Adrenal gland (tissue), 9 donors: ENCODE measurements at regions not wholly inside any gene's neighbourhood (a gene's known extent, or its start where the extent isn't known, plus 50 kb on each side); places are given as distances from the start of the nearest gene placed in this dataset.

Experiments used
- DNase-seq, 7 donors: peaks; one replicate each; pipeline ENCODE4 v3.0.0-alpha.2; 2019 to 2020
- H3K27ac ChIP-seq, 5 donors: fragments of 200-600 bp; sonication (generic) in 4 of 5; 1 replicate in 3 of 5; 2 replicates in 2 of 5; pipeline versions ENCODE4 v1.5.1 to v1.8.0; 2016 to 2020; ENCODE audit warnings: mild to moderate bottlenecking in 1 of 5
- H3K27me3 ChIP-seq: fragments of 200-600 bp; 2 replicates; pipeline ENCODE4 v1.8.0; 2021
- H3K36me3 ChIP-seq, 2 donors: fragments of 200-600 bp; replicated peaks in 1 of 2; 1 replicate in 1 of 2; 2 replicates in 1 of 2; pipeline versions ENCODE4 v1.5.1 to v1.8.0; 2018 to 2022
- H3K4me1 ChIP-seq, 2 donors: fragments of 200-600 bp; replicated peaks in 1 of 2; 1 replicate in 1 of 2; 2 replicates in 1 of 2; pipeline versions ENCODE4 v1.5.1 to v1.8.0; 2018 to 2021
- H3K4me3 ChIP-seq, 4 donors: fragments of 200-600 bp; sonication (generic) in 3 of 4; one replicate each; pipeline ENCODE4 v1.5.1; 2016 to 2018
- H3K9me3 ChIP-seq, 3 donors: fragments of 200-600 bp; sonication (generic) in 1 of 3; replicated peaks in 1 of 3; 1 replicate in 2 of 3; 2 replicates in 1 of 3; pipeline versions ENCODE4 v1.5.1 to v1.8.0; 2016 to 2021
- POLR2A ChIP-seq, 2 donors: fragments of 450-650 bp; IDR thresholded peaks; one replicate each; pipeline ENCODE4 v1.6.1; 2017; ENCODE audit warnings: antibody characterized with exemption in 2 of 2, mild to moderate bottlenecking in 2 of 2, moderate library complexity in 1 of 2
- WGBS, 4 donors: extraction: QIAGEN DNeasy Blood & Tissue Kit in 2 of 4; methylation state at CpG; one replicate each; pipeline versions ENCODE4 v1.1.5 to v1.1.7; 2013 to 2017; 5-methylcytosine and 5-hydroxymethylcytosine counted together
- intact Hi-C, 2 donors: fragments of 100-400 bp; cut with DNase I; formaldehyde crosslinking; loops; one replicate each; pipeline versions ENCODE4 v1.14.1 to v1.15.0; 2022 to 2023
- TF ChIP-seq, protein P1 (sequence below), 6 experiments: fragments of 450-650 bp in 4 of 6; fragments of 200-600 bp in 2 of 6; sonication (generic) in 1 of 6; IDR thresholded peaks; 1 replicate in 5 of 6; 2 replicates in 1 of 6; pipeline versions ENCODE4 v1.5.1 to v1.8.0; 2016 to 2021; ENCODE audit warnings: antibody characterized with exemption in 6 of 6, mild to moderate bottlenecking in 2 of 6, moderate library complexity in 1 of 6
- donor health status: healthy with polysubstance abuse.
- donor health status: Bipolar disorder and iron deficiency.
- donor health status: DM: yes; HTN: yes; CAD: no.
- donor health status: DM: no; HTN: no; CAD: no.
- donor health status: DM: no; HTN: no; CAD: no.

DNA sequence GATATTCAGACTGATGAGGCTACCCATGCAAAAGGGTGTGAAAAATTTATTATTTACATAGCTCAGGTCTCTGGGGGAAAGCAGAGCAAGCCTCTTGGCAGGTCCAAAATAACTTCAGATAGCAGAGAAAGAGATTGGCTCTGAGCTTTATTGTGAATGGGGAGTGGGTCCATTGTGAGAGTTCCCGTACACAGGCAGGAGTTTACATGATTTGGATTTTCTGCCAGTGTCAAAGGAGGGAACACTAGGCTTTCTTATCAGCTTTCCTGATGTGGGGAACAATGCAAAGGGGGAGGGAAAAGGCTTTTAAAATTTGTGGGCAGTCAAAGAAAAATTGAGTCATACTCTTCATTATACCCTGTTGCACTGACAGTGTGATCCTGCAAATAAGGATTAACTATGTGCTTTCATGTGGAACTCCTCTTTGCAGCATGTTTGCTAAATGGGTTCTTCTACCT, 615.0 kb upstream of the RIOK2 start:
- intact Hi-C loops, result no loop called here
- WGBS, 4 donors, result 53 to 61% (median 59%) methylated on average over 1 of the region's 1 CpG
- Histone ChIP-seq H3K36me3 (no peaks in the 10 kb centered on the region), H3K27me3 (no peaks in the 10 kb centered on the region), H3K4me3 (no peak overlapping the region), H3K9me3 (no peaks in the 10 kb centered on the region), H3K27ac (no peak overlapping the region), H3K4me1 (no peaks in the 10 kb centered on the region)
- TF ChIP-seq POLR2A (IDR thresholded peaks at IDR 0.05), result no peak
- TF ChIP-seq, protein P1, sequence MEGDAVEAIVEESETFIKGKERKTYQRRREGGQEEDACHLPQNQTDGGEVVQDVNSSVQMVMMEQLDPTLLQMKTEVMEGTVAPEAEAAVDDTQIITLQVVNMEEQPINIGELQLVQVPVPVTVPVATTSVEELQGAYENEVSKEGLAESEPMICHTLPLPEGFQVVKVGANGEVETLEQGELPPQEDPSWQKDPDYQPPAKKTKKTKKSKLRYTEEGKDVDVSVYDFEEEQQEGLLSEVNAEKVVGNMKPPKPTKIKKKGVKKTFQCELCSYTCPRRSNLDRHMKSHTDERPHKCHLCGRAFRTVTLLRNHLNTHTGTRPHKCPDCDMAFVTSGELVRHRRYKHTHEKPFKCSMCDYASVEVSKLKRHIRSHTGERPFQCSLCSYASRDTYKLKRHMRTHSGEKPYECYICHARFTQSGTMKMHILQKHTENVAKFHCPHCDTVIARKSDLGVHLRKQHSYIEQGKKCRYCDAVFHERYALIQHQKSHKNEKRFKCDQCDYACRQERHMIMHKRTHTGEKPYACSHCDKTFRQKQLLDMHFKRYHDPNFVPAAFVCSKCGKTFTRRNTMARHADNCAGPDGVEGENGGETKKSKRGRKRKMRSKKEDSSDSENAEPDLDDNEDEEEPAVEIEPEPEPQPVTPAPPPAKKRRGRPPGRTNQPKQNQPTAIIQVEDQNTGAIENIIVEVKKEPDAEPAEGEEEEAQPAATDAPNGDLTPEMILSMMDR (IDR thresholded peaks at IDR 0.05), result no peak
- no peak for DNase-seq

DNA sequence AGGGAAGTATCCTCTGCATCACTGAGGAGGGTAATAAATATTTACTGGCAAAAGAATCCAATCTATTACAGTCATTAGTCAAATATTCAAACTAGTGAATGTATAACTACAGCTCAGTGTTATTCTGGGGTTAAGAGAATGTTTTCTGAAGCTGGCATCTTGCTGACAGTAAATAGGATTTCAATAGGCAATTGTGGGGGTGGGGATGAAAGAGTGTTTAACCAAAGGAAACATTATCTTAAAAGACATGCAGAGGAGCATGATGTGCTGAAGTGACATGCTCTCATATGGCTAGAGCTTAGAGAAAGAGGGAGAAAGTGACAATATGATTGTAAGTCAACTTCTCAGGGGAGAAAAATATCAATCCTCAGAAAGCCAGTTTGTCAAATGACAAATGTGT, 618.4 kb upstream of the RIOK2 start:
- DNase-seq, result no peak
- intact Hi-C loops, result no loop called here
- Histone ChIP-seq H3K4me1 (no peaks in the 10 kb centered on the region), H3K27ac (no peak overlapping the region), H3K27me3 (no peaks in the 10 kb centered on the region), H3K4me3 (no peak overlapping the region), H3K36me3 (no peaks in the 10 kb centered on the region), H3K9me3 (no peaks in the 10 kb centered on the region)
- TF ChIP-seq POLR2A (IDR thresholded peaks at IDR 0.05), result no peak
- TF ChIP-seq, protein P1 (IDR thresholded peaks at IDR 0.05), result no peak

DNA sequence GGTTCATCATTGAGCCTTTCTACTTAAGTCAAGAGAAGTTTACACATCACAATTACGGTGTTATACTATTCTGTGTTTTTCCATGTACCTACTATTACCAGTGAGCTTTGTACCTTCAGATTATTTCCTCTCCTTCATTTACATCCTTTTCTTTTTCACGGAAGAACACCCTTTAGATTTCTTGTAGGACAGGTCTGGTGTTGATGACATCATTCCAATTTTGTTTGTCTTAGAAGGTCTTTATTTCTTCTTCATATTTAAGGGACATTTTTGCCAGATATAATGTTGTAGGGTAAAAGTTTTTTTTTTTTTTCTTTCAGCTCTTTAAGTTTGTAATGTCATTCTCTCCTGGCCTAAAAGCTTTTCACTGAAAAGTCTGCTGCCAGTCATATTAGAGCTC, 637.1 kb upstream of the RIOK2 start:
- no peaks in the 10 kb centered on the region for H3K9me3 ChIP-seq
- no peak overlapping the region for H3K27ac ChIP-seq
- intact Hi-C loops, result no loop called here
- no peak overlapping the region for H3K4me3 ChIP-seq
- no peaks in the 10 kb centered on the region for H3K36me3 ChIP-seq
- TF ChIP-seq, protein P1 (IDR thresholded peaks at IDR 0.05), result no peak
- TF ChIP-seq POLR2A (IDR thresholded peaks at IDR 0.05), result no peak
- no peaks in the 10 kb centered on the region for H3K4me1 ChIP-seq
- DNase-seq, result no peak
- no peaks in the 10 kb centered on the region for H3K27me3 ChIP-seq
- WGBS, 4 donors, result 81 to 88% (median 85%) methylated on average over 2 of the region's 2 CpGs

DNA sequence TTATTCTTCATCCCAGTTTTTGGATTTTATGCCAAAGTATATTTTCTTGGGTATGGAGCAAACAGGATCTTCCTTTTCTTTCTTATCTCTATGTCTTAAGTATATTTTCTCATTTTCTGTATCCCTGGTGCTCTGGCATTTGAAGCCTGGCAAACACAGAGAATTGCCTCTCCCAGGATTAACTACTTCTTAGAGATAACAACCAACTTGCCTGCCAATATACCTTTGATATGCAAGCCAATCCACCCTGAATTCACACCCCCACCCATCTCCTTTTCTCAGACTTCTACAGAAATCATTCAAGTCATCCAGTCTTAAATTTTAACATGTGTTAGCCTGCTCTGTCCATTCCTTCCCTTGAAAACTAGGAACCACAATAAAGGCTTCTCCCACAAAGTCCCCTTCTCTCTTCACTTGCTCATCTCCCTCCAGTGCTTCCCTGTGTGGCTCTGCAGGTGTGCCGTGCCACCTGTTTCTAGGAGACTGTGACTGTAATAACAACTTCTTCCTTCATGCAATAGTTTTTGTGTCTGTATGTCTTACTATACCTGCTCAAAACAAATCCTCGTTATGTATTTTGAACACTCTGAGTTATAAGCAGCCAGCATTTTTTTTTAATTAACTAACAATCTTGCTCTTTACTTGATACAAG, 649.7 kb upstream of the RIOK2 start:
- no peak for DNase-seq
- no peaks in the 10 kb centered on the region for H3K9me3 ChIP-seq
- no peaks in the 10 kb centered on the region for H3K36me3 ChIP-seq

More for the DNA sequence above, 649.7 kb upstream of the RIOK2 start:
- intact Hi-C loops, result no loop called here
- H3K4me1 ChIP-seq, result peaks cover 0 to 2% of the 10 kb centered on the region in 2 donors
- H3K4me3 ChIP-seq, result no peak overlapping the region
- H3K27me3 ChIP-seq, result no peaks in the 10 kb centered on the region
- H3K27ac ChIP-seq, result no peak overlapping the region
- TF ChIP-seq POLR2A (IDR thresholded peaks at IDR 0.05), result no peak
- TF ChIP-seq, protein P1 (IDR thresholded peaks at IDR 0.05), result no peak
- 57 to 73% (median 63%) methylated on average over 2 of the region's 2 CpGs for WGBS, 4 donors
